Ascending aorta (tissue), 2 donors: ENCODE measurements at regions not wholly inside any gene's neighbourhood (a gene's known extent, or its start where the extent isn't known, plus 50 kb on each side); places are given as distances from the start of the nearest gene placed in this dataset.

ENCODE experiments used
- DNase-seq, 2 donors: peaks; one replicate each; pipeline ENCODE4 v3.0.0-alpha.2; 2019; ENCODE audit warnings: low spot score in 2 of 2
- H3K27ac ChIP-seq, 2 donors: fragments of 200-600 bp; sonication (generic); one replicate each; pipeline ENCODE4 v1.5.1; 2016 to 2017; ENCODE audit warnings: mild to moderate bottlenecking in 1 of 2
- H3K27me3 ChIP-seq: fragments of 200-600 bp; sonication (generic); one replicate; pipeline ENCODE4 v1.5.1; 2017
- H3K36me3 ChIP-seq, 2 donors: fragments of 200-600 bp; sonication (generic); one replicate each; pipeline ENCODE4 v1.5.1; 2016
- H3K4me1 ChIP-seq, 2 donors: fragments of 200-600 bp; sonication (generic); one replicate each; pipeline ENCODE4 v1.5.1; 2016 to 2017; ENCODE audit warnings: mild to moderate bottlenecking in 1 of 2
- H3K4me3 ChIP-seq, 2 donors: fragments of 200-600 bp; sonication (generic); one replicate each; pipeline ENCODE4 v1.5.1; 2016 to 2017; ENCODE audit warnings: mild to moderate bottlenecking in 1 of 2
- H3K9me3 ChIP-seq, 2 donors: fragments of 200-600 bp; sonication (generic); one replicate each; pipeline ENCODE4 v1.5.1; 2016
- intact Hi-C: fragments of 100-400 bp; cut with DNase I; formaldehyde crosslinking; loops from one replicate; pipeline ENCODE4 v1.15.1; 2023
- TF ChIP-seq, protein P1 (sequence below), 3 experiments: fragments of 200-600 bp in 2 of 3; fragments of 450-650 bp in 1 of 3; sonication (generic) in 2 of 3; IDR thresholded peaks; one replicate each; pipeline ENCODE4 v1.5.1; 2016 to 2019; ENCODE audit warnings: antibody characterized with exemption in 3 of 3, mild to moderate bottlenecking in 1 of 3, moderate library complexity in 1 of 3

- intact Hi-C loops: no loop called here
- no peak for DNase-seq
- H3K4me1 ChIP-seq: no peaks in the 10 kb centered on the region
- H3K27me3 ChIP-seq: no peaks in the 10 kb centered on the region
- no peak overlapping the region for H3K27ac ChIP-seq
- H3K9me3 ChIP-seq: no peaks in the 10 kb centered on the region
- H3K4me3 ChIP-seq: no peak overlapping the region
- TF ChIP-seq, protein P1, sequence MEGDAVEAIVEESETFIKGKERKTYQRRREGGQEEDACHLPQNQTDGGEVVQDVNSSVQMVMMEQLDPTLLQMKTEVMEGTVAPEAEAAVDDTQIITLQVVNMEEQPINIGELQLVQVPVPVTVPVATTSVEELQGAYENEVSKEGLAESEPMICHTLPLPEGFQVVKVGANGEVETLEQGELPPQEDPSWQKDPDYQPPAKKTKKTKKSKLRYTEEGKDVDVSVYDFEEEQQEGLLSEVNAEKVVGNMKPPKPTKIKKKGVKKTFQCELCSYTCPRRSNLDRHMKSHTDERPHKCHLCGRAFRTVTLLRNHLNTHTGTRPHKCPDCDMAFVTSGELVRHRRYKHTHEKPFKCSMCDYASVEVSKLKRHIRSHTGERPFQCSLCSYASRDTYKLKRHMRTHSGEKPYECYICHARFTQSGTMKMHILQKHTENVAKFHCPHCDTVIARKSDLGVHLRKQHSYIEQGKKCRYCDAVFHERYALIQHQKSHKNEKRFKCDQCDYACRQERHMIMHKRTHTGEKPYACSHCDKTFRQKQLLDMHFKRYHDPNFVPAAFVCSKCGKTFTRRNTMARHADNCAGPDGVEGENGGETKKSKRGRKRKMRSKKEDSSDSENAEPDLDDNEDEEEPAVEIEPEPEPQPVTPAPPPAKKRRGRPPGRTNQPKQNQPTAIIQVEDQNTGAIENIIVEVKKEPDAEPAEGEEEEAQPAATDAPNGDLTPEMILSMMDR (IDR thresholded peaks at IDR 0.05): no peak
- H3K36me3 ChIP-seq: no peaks in the 10 kb centered on the region
Measured at GRCh38 chr10:121167534-121168243, 316.5 kb downstream of the WDR11 start.

DNA sequence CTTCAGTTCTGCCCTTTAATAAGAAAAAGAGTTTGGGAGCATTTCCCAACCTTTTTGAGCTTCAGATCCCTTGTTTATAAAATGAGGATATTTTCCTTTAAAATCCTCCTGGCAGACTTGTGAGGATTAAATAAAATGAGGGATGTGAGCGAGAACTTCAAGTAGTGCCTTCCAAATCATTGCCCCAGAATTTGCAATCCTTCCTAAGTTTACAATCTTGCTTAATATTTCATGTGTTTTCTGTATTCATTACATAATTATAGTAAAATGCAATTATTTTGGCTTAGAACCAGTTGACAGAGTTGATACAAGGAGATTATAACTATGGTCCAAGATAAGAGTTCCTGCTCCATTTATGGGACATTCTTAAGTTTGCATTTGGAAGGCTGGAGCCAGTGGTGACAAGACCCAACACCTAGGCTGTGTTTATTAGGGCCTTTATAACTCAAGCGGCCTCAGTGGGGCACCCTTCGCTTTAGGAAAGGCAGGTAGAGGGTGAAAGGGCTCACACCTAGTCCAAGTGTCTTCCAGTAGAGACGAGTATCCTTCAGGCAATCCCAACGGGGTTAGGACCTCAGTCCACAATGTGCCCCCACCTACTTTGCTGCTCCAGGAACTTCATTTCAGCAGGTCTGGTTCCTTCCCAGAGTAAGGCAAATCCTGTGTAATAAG is 317.5 kb downstream of the WDR11 start:
- no peaks in the 10 kb centered on the region for H3K4me1 ChIP-seq
- DNase-seq: no peak
- no peak overlapping the region for H3K4me3 ChIP-seq
- H3K27me3 ChIP-seq: no peaks in the 10 kb centered on the region
- intact Hi-C loops: no loop called here
- H3K36me3 ChIP-seq: no peaks in the 10 kb centered on the region
- no peak overlapping the region for H3K27ac ChIP-seq
- TF ChIP-seq, protein P1 (IDR thresholded peaks at IDR 0.05): no peak
- no peaks in the 10 kb centered on the region for H3K9me3 ChIP-seq

- no peaks in the 10 kb centered on the region for H3K36me3 ChIP-seq
- H3K4me1 ChIP-seq: no peaks in the 10 kb centered on the region
- DNase-seq: no peak
- no peaks in the 10 kb centered on the region for H3K9me3 ChIP-seq
- intact Hi-C loops: no loop called here
- H3K4me3 ChIP-seq: no peak overlapping the region
- H3K27ac ChIP-seq: no peak overlapping the region
- TF ChIP-seq, protein P1 (IDR thresholded peaks at IDR 0.05): no peak
- no peaks in the 10 kb centered on the region for H3K27me3 ChIP-seq
Measured at GRCh38 chr10:121169406-121169805, 318.2 kb downstream of the WDR11 start.

DNA sequence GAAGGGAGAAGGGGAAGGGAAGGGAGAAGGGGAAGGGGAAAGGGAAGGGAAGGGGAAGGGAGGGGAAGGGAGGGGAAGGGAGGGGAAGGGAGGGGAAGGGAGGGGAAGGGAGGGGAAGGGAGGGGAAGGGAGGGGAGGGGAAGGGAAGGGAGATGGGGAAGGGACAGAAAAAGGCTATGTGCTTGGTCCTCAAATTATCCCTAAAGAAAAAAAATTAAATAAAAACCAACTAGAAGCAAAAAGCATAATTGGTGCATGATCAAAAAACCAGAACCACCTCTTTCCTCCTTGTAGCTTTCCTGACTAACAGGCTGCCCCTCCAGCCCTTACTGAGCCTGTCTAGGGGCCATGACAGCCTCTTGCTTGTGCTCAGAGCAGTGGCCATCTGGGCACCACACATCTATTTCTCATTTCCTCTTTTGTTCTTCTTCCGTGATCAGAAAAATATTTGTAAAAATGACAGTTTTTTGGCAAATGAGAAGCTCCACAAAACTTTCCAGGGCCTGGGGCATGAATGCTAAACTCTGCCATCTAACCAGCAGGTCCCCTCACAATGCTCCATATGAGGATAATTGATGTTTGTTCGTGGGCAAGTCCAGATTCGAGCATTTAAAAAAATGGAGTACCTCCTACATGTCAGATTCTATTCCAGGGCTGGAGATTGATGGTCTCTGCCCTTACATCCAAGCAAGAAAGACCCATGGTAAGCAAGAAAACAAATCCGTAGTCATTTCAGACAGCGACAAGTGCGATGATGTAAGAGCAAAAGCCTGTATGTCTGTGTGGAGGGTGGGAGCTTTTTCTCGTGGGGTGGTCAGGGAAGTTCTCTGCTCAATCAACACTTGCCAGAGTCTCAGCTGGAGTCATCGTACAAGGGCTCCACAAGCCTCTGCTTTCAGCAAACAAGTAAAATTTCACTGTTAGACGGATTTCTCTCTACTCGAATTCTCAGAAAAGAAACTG is 320.9 kb downstream of the WDR11 start:
- no peaks in the 10 kb centered on the region for H3K9me3 ChIP-seq
- H3K27ac ChIP-seq: no peak overlapping the region
- H3K36me3 ChIP-seq: no peaks in the 10 kb centered on the region
- H3K4me1 ChIP-seq: no peaks in the 10 kb centered on the region
- TF ChIP-seq, protein P1 (IDR thresholded peaks at IDR 0.05): no peak
- DNase-seq: no peak
- H3K4me3 ChIP-seq: no peak overlapping the region
- intact Hi-C loops: no loop called here
- no peaks in the 10 kb centered on the region for H3K27me3 ChIP-seq

GRCh38 chr10:121179006-121179405 is 327.8 kb downstream of the WDR11 start:
- Histone ChIP-seq H3K4me1 (no peaks in the 10 kb centered on the region), H3K36me3 (no peaks in the 10 kb centered on the region), H3K27ac (no peak overlapping the region), H3K27me3 (no peaks in the 10 kb centered on the region), H3K4me3 (no peak overlapping the region), H3K9me3 (no peaks in the 10 kb centered on the region)
- intact Hi-C loops: no loop called here
- TF ChIP-seq, protein P1 (IDR thresholded peaks at IDR 0.05): no peak
- DNase-seq: no peak
